Right lobe of liver (tissue), 4 donors: ENCODE measurements at regions not wholly inside any gene's neighbourhood (a gene's known extent, or its start where the extent isn't known, plus 50 kb on each side); places are given as distances from the start of the nearest gene placed in this dataset.

Source experiments
- CTCF ChIP-seq, 4 donors: fragments of 200-600 bp in 3 of 4; fragments of 450-650 bp in 1 of 4; IDR thresholded peaks; one replicate each; pipeline versions ENCODE4 v1.5.1 to v1.8.0; 2016 to 2022; ENCODE audit warnings: antibody characterized with exemption in 4 of 4, mild to moderate bottlenecking in 2 of 4
- POLR2A ChIP-seq: fragments of 450-650 bp; IDR thresholded peaks from one replicate; pipeline ENCODE4 v1.6.1; 2017; ENCODE audit warnings: antibody characterized with exemption, mild to moderate bottlenecking
- donor health status: DM: no; HTN: no; CAD: no.
- donor health status: DM: no; HTN: no; CAD: no.
- donor health status: DM: no; HTN: yes; CAD: no.

- TF ChIP-seq CTCF (IDR thresholded peaks at IDR 0.05) (no peak), POLR2A (no peak)
Measured at GRCh38 chr11:116162886-116163230, 609.9 kb downstream of the BUD13 start.
